MM.1S (cell line): ENCODE measurements at regions not wholly inside any gene's neighbourhood (a gene's known extent, or its start where the extent isn't known, plus 50 kb on each side); places are given as distances from the start of the nearest gene placed in this dataset.

Source experiments
- DNase-seq: peaks from one replicate; pipeline ENCODE4 v3.0.0-alpha.2; 2015
- H2AFZ ChIP-seq: fragments of 300-600 bp; sonication (generic); 2 replicates; pipeline ENCODE4 v1.6.0; 2016; ENCODE audit warnings: antibody characterized with exemption, low read length
- H3F3A ChIP-seq: fragments of 300-600 bp; sonication (generic); 2 replicates; pipeline ENCODE4 v1.6.1; 2016; ENCODE audit warnings: mild to moderate bottlenecking, antibody characterized with exemption, low read length, moderate library complexity, mixed read lengths; ENCODE audit not compliant: insufficient read depth
- H3K27ac ChIP-seq: fragments of 300-600 bp; sonication (generic); 2 replicates; pipeline ENCODE4 v1.5.1; 2016; ENCODE audit warnings: mild to moderate bottlenecking, low read length
- H3K27me3 ChIP-seq: fragments of 300-600 bp; sonication (generic); replicated peaks from 2 replicates; pipeline ENCODE4 v1.6.0; 2016; ENCODE audit warnings: low read length; ENCODE audit not compliant: insufficient read depth
- H3K36me3 ChIP-seq: fragments of 300-600 bp; sonication (generic); replicated peaks from 2 replicates; pipeline ENCODE4 v1.6.1; 2016; ENCODE audit warnings: mild to moderate bottlenecking, low read length, mixed read lengths; ENCODE audit not compliant: insufficient read depth
- H3K4me1 ChIP-seq: fragments of 300-600 bp; sonication (generic); 2 replicates; pipeline ENCODE4 v1.6.1; 2016; ENCODE audit warnings: low read length, mixed read lengths
- H3K4me2 ChIP-seq: fragments of 300-600 bp; sonication (generic); 2 replicates; pipeline ENCODE4 v1.6.0; 2016; ENCODE audit warnings: low read depth, low read length
- H3K4me3 ChIP-seq: fragments of 300-600 bp; sonication (generic); 2 replicates; pipeline ENCODE4 v1.5.1; 2016; ENCODE audit warnings: low read length, mixed read lengths
- H3K79me2 ChIP-seq: fragments of 300-600 bp; sonication (generic); 2 replicates; pipeline ENCODE4 v1.6.1; 2016; ENCODE audit warnings: mixed run types, low read length, mixed read lengths
- H3K9ac ChIP-seq: fragments of 300-600 bp; sonication (generic); 2 replicates; pipeline ENCODE4 v1.6.1; 2016; ENCODE audit warnings: low read length, mixed read lengths
- H3K9me2 ChIP-seq: fragments of 300-600 bp; sonication (generic); replicated peaks from 2 replicates; pipeline ENCODE4 v1.6.1; 2016; ENCODE audit warnings: mild to moderate bottlenecking, low read length, mixed read lengths; ENCODE audit not compliant: insufficient read depth
- H3K9me3 ChIP-seq: fragments of 300-600 bp; sonication (generic); replicated peaks from 2 replicates; pipeline ENCODE4 v1.6.1; 2016; ENCODE audit warnings: mild to moderate bottlenecking, low read length, mixed read lengths; ENCODE audit not compliant: insufficient read depth
- H4K20me1 ChIP-seq: fragments of 300-600 bp; sonication (generic); 2 replicates; pipeline ENCODE4 v1.6.1; 2016; ENCODE audit warnings: mild to moderate bottlenecking, low read length, moderate library complexity, mixed read lengths; ENCODE audit not compliant: insufficient read depth
- CTCF ChIP-seq: fragments of 300-600 bp; sonication (generic); IDR thresholded peaks from 2 replicates; pipeline ENCODE4 v1.5.1; 2016; ENCODE audit warnings: antibody characterized with exemption, low read length, mixed read lengths
- EZH2 ChIP-seq: fragments of 300-600 bp; sonication (generic); optimal IDR thresholded peaks from 2 replicates; pipeline ENCODE3; 2017; ENCODE audit warnings: low read depth, mild to moderate bottlenecking, antibody characterized with exemption, low read length, mixed read lengths
- EZH2phosphoT487 ChIP-seq: fragments of 300-600 bp; sonication (generic); IDR thresholded peaks from 2 replicates; pipeline ENCODE4 v1.6.1; 2018; ENCODE audit warnings: antibody characterized with exemption, low read length

GRCh38 chr13:61078976-61079770 is 336.5 kb downstream of the PCDH20 start:
- Histone ChIP-seq H3K9me2 (no peaks in the 10 kb centered on the region), H3K4me2 (no peak overlapping the region), H3K4me1 (no peaks in the 10 kb centered on the region), H3K79me2 (no peaks in the 10 kb centered on the region), H3F3A (no peaks in the 10 kb centered on the region), H3K27me3 (no peaks in the 10 kb centered on the region), H3K9ac (no peak overlapping the region), H2AFZ (no peak overlapping the region), H3K4me3 (no peak overlapping the region), H3K36me3 (no peaks in the 10 kb centered on the region), H4K20me1 (no peaks in the 10 kb centered on the region), H3K27ac (no peak overlapping the region), H3K9me3 (no peaks in the 10 kb centered on the region)
- no peak for TF ChIP-seq CTCF
- TF ChIP-seq EZH2phosphoT487 = no peak
- TF ChIP-seq EZH2 = no peak
- DNase-seq = no peak

DNA sequence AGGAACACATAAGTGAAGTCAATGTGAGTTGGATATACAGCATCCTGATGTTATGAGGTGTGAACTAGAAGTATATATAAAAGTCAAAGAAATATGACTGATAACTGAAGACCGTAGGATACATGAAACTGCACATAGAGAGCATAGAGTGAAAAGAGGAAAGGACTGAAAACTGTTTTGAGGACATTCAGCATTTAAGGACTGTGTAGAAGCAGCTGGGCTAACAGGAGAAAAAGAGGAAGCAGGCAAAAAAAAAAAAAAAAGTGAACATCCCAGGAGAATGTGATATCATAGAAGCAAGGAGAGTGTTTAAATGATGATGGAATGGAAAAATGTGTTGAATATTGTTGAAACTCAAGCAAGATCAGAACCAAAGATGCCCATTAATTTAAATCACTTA is 363.5 kb downstream of the PCDH20 start:
- H3K4me2 ChIP-seq = no peak overlapping the region
- no peaks in the 10 kb centered on the region for H3K4me1 ChIP-seq
- H3K9me3 ChIP-seq = no peaks in the 10 kb centered on the region
- no peaks in the 10 kb centered on the region for H3F3A ChIP-seq
- no peaks in the 10 kb centered on the region for H3K9me2 ChIP-seq
- H4K20me1 ChIP-seq = no peaks in the 10 kb centered on the region
- no peak overlapping the region for H3K4me3 ChIP-seq
- TF ChIP-seq EZH2 (no peak), EZH2phosphoT487 (no peak), CTCF (no peak)
- no peaks in the 10 kb centered on the region for H3K36me3 ChIP-seq
- H3K27ac ChIP-seq = no peak overlapping the region
- H3K79me2 ChIP-seq = no peaks in the 10 kb centered on the region
- DNase-seq = no peak
- no peak overlapping the region for H2AFZ ChIP-seq
- H3K9ac ChIP-seq = no peak overlapping the region
- H3K27me3 ChIP-seq = no peaks in the 10 kb centered on the region

DNA sequence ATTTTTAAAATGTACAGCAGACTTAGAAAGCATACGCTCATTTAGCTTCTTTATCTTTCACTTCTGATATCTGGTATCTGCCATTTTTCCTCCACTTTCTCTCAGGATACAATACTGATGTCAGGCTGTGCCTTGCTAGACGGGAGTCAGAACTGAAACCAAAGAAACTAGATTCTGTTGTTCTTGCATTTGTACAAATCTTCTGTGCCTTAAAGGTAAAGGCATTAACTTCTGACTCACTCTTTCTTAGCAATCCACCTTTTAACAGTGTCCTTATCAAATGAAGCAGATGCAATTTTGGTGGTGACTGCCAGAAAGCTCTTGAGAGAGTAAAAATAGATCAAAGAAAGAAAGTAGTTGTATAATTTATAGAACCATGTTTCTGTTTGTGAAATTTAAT is 370.4 kb downstream of the PCDH20 start:
- Histone ChIP-seq H3K36me3 (no peaks in the 10 kb centered on the region), H3K4me1 (no peaks in the 10 kb centered on the region), H3F3A (no peaks in the 10 kb centered on the region), H3K9me2 (no peaks in the 10 kb centered on the region), H3K9me3 (no peaks in the 10 kb centered on the region), H3K4me2 (0 out of 2 replicates have a peak overlapping the region, but pooled peaks have one; percentile 15), H3K9ac (no peak overlapping the region), H3K79me2 (no peaks in the 10 kb centered on the region), H3K27ac (no peak overlapping the region), H2AFZ (no peak overlapping the region), H3K27me3 (no peaks in the 10 kb centered on the region), H3K4me3 (no peak overlapping the region), H4K20me1 (no peaks in the 10 kb centered on the region)
- TF ChIP-seq EZH2phosphoT487 (no peak), CTCF (no peak), EZH2 (no peak)
- peak; percentile 50 for DNase-seq
